ENCODE measurements at regions not wholly inside any gene's neighbourhood (a gene's known extent, or its start where the extent isn't known, plus 50 kb on each side); places are given as distances from the start of the nearest gene placed in this dataset.

GRCh38 chr20:39719293-39719692, 757.1 kb downstream of the DHX35 start:
- no peaks in the 10 kb centered on the region for H4K20me1 ChIP-seq (ENCODE audit: insufficient read depth, poor library complexity, severe bottlenecking)
- H3K9me3 ChIP-seq (ENCODE audit: low read depth), result no peaks in the 10 kb centered on the region
- no peak for TF ChIP-seq CTCF (IDR thresholded peaks at IDR 0.05; ENCODE audit: poor library complexity)
- TF ChIP-seq EZH2 (IDR thresholded peaks at IDR 0.05; ENCODE audit: borderline replicate concordance), result no peak
- TF ChIP-seq EZH2phosphoT487 (IDR thresholded peaks at IDR 0.05; ENCODE audit: low read depth, severe bottlenecking, unreplicated experiment), result no peak
- no peak overlapping the region for H2AFZ ChIP-seq
- no peak overlapping the region for H3K4me2 ChIP-seq
- no peaks in the 10 kb centered on the region for H3K79me2 ChIP-seq
- H3K4me1 ChIP-seq (ENCODE audit: insufficient read depth), result no peaks in the 10 kb centered on the region
- WGBS (ENCODE audit: low lambda C conversion rate, missing lambda C conversion rate), result 98% methylated on average over 2 of the region's 2 CpGs
- no peaks in the 10 kb centered on the region for H3K36me3 ChIP-seq (replicated peaks; ENCODE audit: insufficient read depth, low read depth)
- no peak overlapping the region for H3K4me3 ChIP-seq
- H3K9me2 ChIP-seq (replicated peaks; ENCODE audit: insufficient read depth), result no peaks in the 10 kb centered on the region
- H3K27me3 ChIP-seq, result no peaks in the 10 kb centered on the region
- no peak for DNase-seq (ENCODE audit: low spot score)
- no peak overlapping the region for H3K27ac ChIP-seq

- TF ChIP-seq CTCF (IDR thresholded peaks at IDR 0.05; ENCODE audit: poor library complexity) (no peak), EZH2 (IDR thresholded peaks at IDR 0.05; ENCODE audit: borderline replicate concordance) (no peak), EZH2phosphoT487 (IDR thresholded peaks at IDR 0.05; ENCODE audit: low read depth, severe bottlenecking, unreplicated experiment) (no peak)
- no peak for DNase-seq (ENCODE audit: low spot score)
- Histone ChIP-seq H2AFZ (no peak overlapping the region), H3K4me1 (ENCODE audit: insufficient read depth) (no peaks in the 10 kb centered on the region), H3K9me2 (replicated peaks; ENCODE audit: insufficient read depth) (no peaks in the 10 kb centered on the region), H3K4me2 (no peak overlapping the region), H4K20me1 (ENCODE audit: insufficient read depth, poor library complexity, severe bottlenecking) (no peaks in the 10 kb centered on the region), H3K27me3 (no peaks in the 10 kb centered on the region), H3K79me2 (no peaks in the 10 kb centered on the region), H3K27ac (no peak overlapping the region), H3K9me3 (ENCODE audit: low read depth) (no peaks in the 10 kb centered on the region), H3K4me3 (no peak overlapping the region), H3K36me3 (replicated peaks; ENCODE audit: insufficient read depth, low read depth) (no peaks in the 10 kb centered on the region)
- 94% methylated on average over 5 of the region's 5 CpGs for WGBS (ENCODE audit: low lambda C conversion rate, missing lambda C conversion rate)
These were observed 755.8 kb downstream of the DHX35 start for GRCh38 chr20:39717936-39718335.

- Histone ChIP-seq H3K36me3 (replicated peaks; ENCODE audit: insufficient read depth, low read depth) (no peaks in the 10 kb centered on the region), H3K9me2 (replicated peaks; ENCODE audit: insufficient read depth) (no peaks in the 10 kb centered on the region), H3K4me1 (ENCODE audit: insufficient read depth) (no peaks in the 10 kb centered on the region), H3K27ac (no peak overlapping the region), H3K9me3 (ENCODE audit: low read depth) (no peaks in the 10 kb centered on the region), H3K27me3 (no peaks in the 10 kb centered on the region), H2AFZ (no peak overlapping the region), H3K79me2 (no peaks in the 10 kb centered on the region), H3K4me2 (no peak overlapping the region), H4K20me1 (ENCODE audit: insufficient read depth, poor library complexity, severe bottlenecking) (no peaks in the 10 kb centered on the region), H3K4me3 (no peak overlapping the region)
- no peak for DNase-seq (ENCODE audit: low spot score)
- WGBS (ENCODE audit: low lambda C conversion rate, missing lambda C conversion rate), result 74% methylated on average over 1 of the region's 1 CpG
- TF ChIP-seq CTCF (IDR thresholded peaks at IDR 0.05; ENCODE audit: poor library complexity) (no peak), EZH2 (IDR thresholded peaks at IDR 0.05; ENCODE audit: borderline replicate concordance) (no peak), EZH2phosphoT487 (IDR thresholded peaks at IDR 0.05; ENCODE audit: low read depth, severe bottlenecking, unreplicated experiment) (no peak)
These were observed 754.7 kb downstream of the DHX35 start for GRCh38 chr20:39716796-39717341.
